Parathyroid adenoma (tissue), 2 donors: ENCODE measurements at regions not wholly inside any gene's neighbourhood (a gene's known extent, or its start where the extent isn't known, plus 50 kb on each side); places are given as distances from the start of the nearest gene placed in this dataset.

ENCODE experiments used
- H2AFZ ChIP-seq: fragments of 300-600 bp; sonication (generic); one replicate; pipeline ENCODE4 v1.7.0; 2017; ENCODE audit warnings: antibody characterized with exemption, mild to moderate bottlenecking
- H3K27ac ChIP-seq: fragments of 300-600 bp; sonication (generic); one replicate; pipeline ENCODE4 v1.7.0; 2017
- H3K27me3 ChIP-seq: fragments of 300-600 bp; sonication (generic); one replicate; pipeline ENCODE4 v1.7.0; 2017; ENCODE audit warnings: low read length; ENCODE audit not compliant: control insufficient read depth, insufficient read depth
- H3K36me3 ChIP-seq: fragments of 300-600 bp; sonication (generic); one replicate; pipeline ENCODE4 v1.7.0; 2017; ENCODE audit warnings: low read length; ENCODE audit not compliant: control insufficient read depth, insufficient read depth
- H3K4me1 ChIP-seq: fragments of 300-600 bp; sonication (generic); one replicate; pipeline ENCODE4 v1.7.0; 2017; ENCODE audit warnings: control low read depth
- H3K4me2 ChIP-seq: fragments of 300-600 bp; sonication (generic); one replicate; pipeline ENCODE4 v1.7.0; 2017; ENCODE audit warnings: low read length
- H3K4me3 ChIP-seq: fragments of 300-600 bp; sonication (generic); one replicate; pipeline ENCODE4 v1.7.0; 2017; ENCODE audit warnings: low read depth, low read length
- H3K79me2 ChIP-seq: fragments of 300-600 bp; sonication (generic); one replicate; pipeline ENCODE4 v1.7.0; 2017; ENCODE audit warnings: control low read depth
- H3K9ac ChIP-seq: fragments of 300-600 bp; sonication (generic); one replicate; pipeline ENCODE4 v1.7.0; 2017; ENCODE audit warnings: mild to moderate bottlenecking
- H3K9me3 ChIP-seq: fragments of 300-600 bp; sonication (generic); one replicate; pipeline ENCODE4 v1.7.0; 2017; ENCODE audit warnings: low read length; ENCODE audit not compliant: control insufficient read depth
- CTCF ChIP-seq: fragments of 300-600 bp; sonication (generic); IDR thresholded peaks from one replicate; pipeline ENCODE4 v1.7.0; 2017; ENCODE audit warnings: antibody characterized with exemption, mild to moderate bottlenecking
- donor health status: primary hyperparathyroidism.

GRCh38 chr20:57941604-57942381 is 232.0 kb upstream of the PMEPA1 start:
- Histone ChIP-seq H3K4me3 (no peak overlapping the region), H3K9me3 (no peaks in the 10 kb centered on the region), H3K27me3 (no peaks in the 10 kb centered on the region), H3K79me2 (no peaks in the 10 kb centered on the region), H3K9ac (no peak overlapping the region), H3K4me2 (no peak overlapping the region), H3K4me1 (no peaks in the 10 kb centered on the region), H3K36me3 (no peaks in the 10 kb centered on the region), H3K27ac (no peak overlapping the region), H2AFZ (no peak overlapping the region)
- no peak for TF ChIP-seq CTCF

- Histone ChIP-seq H3K27ac (no peak overlapping the region), H3K4me1 (no peaks in the 10 kb centered on the region), H3K79me2 (no peaks in the 10 kb centered on the region), H2AFZ (no peak overlapping the region), H3K4me2 (no peak overlapping the region), H3K9ac (no peak overlapping the region), H3K27me3 (no peaks in the 10 kb centered on the region), H3K4me3 (no peak overlapping the region), H3K9me3 (no peaks in the 10 kb centered on the region), H3K36me3 (no peaks in the 10 kb centered on the region)
- no peak for TF ChIP-seq CTCF
These were observed 231.2 kb upstream of the PMEPA1 start for GRCh38 chr20:57940868-57941522.

GRCh38 chr20:57940376-57940775 is 230.6 kb upstream of the PMEPA1 start:
- H3K79me2 ChIP-seq, result no peaks in the 10 kb centered on the region
- no peaks in the 10 kb centered on the region for H3K9me3 ChIP-seq
- H2AFZ ChIP-seq, result no peak overlapping the region
- H3K4me3 ChIP-seq, result no peak overlapping the region
- H3K4me1 ChIP-seq, result no peaks in the 10 kb centered on the region
- no peak overlapping the region for H3K9ac ChIP-seq
- no peaks in the 10 kb centered on the region for H3K27me3 ChIP-seq
- no peaks in the 10 kb centered on the region for H3K36me3 ChIP-seq
- no peak overlapping the region for H3K4me2 ChIP-seq
- no peak overlapping the region for H3K27ac ChIP-seq
- TF ChIP-seq CTCF, result no peak

- no peaks in the 10 kb centered on the region for H3K79me2 ChIP-seq
These were observed 229.7 kb upstream of the PMEPA1 start for GRCh38 chr20:57939499-57939898.

More at GRCh38 chr20:57939499-57939898, 229.7 kb upstream of the PMEPA1 start:
- no peak overlapping the region for H3K4me3 ChIP-seq
- no peaks in the 10 kb centered on the region for H3K36me3 ChIP-seq
- H3K4me1 ChIP-seq, result no peaks in the 10 kb centered on the region
- no peaks in the 10 kb centered on the region for H3K9me3 ChIP-seq
- no peaks in the 10 kb centered on the region for H3K27me3 ChIP-seq
- no peak for TF ChIP-seq CTCF
- no peak overlapping the region for H3K9ac ChIP-seq
- H2AFZ ChIP-seq, result no peak overlapping the region
- H3K27ac ChIP-seq, result no peak overlapping the region
- H3K4me2 ChIP-seq, result no peak overlapping the region
